Fibroblast of lung (primary cell): ENCODE measurements at regions not wholly inside any gene's neighbourhood (a gene's known extent, or its start where the extent isn't known, plus 50 kb on each side); places are given as distances from the start of the nearest gene placed in this dataset.
"Not testable (repeated sequence)": the region's sequence is repeated elsewhere in the genome, so short reads cannot be mapped to it uniquely, and the experiment has no call there.

Experiments used
- DNase-seq, 2 donors: peaks; one replicate each; pipeline versions ENCODE4 v3.0.0 to v3.0.0-alpha.2; 2010; ENCODE audit warnings: low read depth in 2 of 2
- H2AFZ ChIP-seq: 2 replicates; pipeline ENCODE4 v1.5.1; 2012; ENCODE audit warnings: low read length, control low read depth, inconsistent platforms
- H3K27ac ChIP-seq: 2 replicates; pipeline ENCODE4 v1.5.1; 2011; ENCODE audit warnings: low read length, control low read depth; ENCODE audit not compliant: insufficient read depth
- H3K27me3 ChIP-seq: 2 replicates; pipeline ENCODE4 v1.5.1; 2011; ENCODE audit warnings: mild to moderate bottlenecking, low read length; ENCODE audit not compliant: control insufficient read depth, insufficient read depth
- H3K36me3 ChIP-seq: 2 replicates; pipeline ENCODE4 v1.5.1; 2011; ENCODE audit warnings: low read length; ENCODE audit not compliant: control insufficient read depth, insufficient read depth
- H3K4me1 ChIP-seq: 2 replicates; pipeline ENCODE4 v1.5.1; 2011; ENCODE audit warnings: low read length; ENCODE audit not compliant: control insufficient read depth, insufficient read depth; ENCODE audit errors: extremely low read depth
- H3K4me2 ChIP-seq: 2 replicates; pipeline ENCODE4 v1.5.1; 2011; ENCODE audit warnings: low read length, control low read depth; ENCODE audit not compliant: insufficient read depth; ENCODE audit errors: extremely low read depth
- H3K4me3 ChIP-seq, 4 experiments: fragments of 200-600 bp in 1 of 4; sonication (generic) in 1 of 4; replicated peaks in 1 of 4; 2 replicates each; pipeline ENCODE4 v1.5.1; 2011 to 2016; ENCODE audit warnings: low read length in 4 of 4, low read depth in 3 of 4, mild to moderate bottlenecking in 3 of 4, control low read depth in 2 of 4, inconsistent platforms in 1 of 4, mixed read lengths in 1 of 4; ENCODE audit not compliant: insufficient read depth in 1 of 4; ENCODE audit errors: control extremely low read depth in 1 of 4
- H3K79me2 ChIP-seq: 2 replicates; pipeline ENCODE4 v1.5.1; 2012; ENCODE audit warnings: mild to moderate bottlenecking, low read length, inconsistent platforms; ENCODE audit not compliant: control insufficient read depth, insufficient read depth
- H3K9ac ChIP-seq: 2 replicates; pipeline ENCODE4 v1.5.1; 2011; ENCODE audit warnings: mild to moderate bottlenecking, low read length, control low read depth; ENCODE audit not compliant: insufficient read depth
- H3K9me3 ChIP-seq: 2 replicates; pipeline ENCODE4 v1.5.1; 2012; ENCODE audit warnings: low read depth, low read length; ENCODE audit not compliant: control insufficient read depth, insufficient read depth
- H4K20me1 ChIP-seq: 2 replicates; pipeline ENCODE4 v1.5.1; 2011; ENCODE audit warnings: low read length; ENCODE audit not compliant: control insufficient read depth, insufficient read depth; ENCODE audit errors: extremely low read depth
- EZH2 ChIP-seq: IDR thresholded peaks from 2 replicates; pipeline ENCODE4 v1.5.1; 2012; ENCODE audit warnings: low read length, control low read depth, mild to moderate bottlenecking; ENCODE audit errors: missing control alignments
- TF ChIP-seq, protein P1 (sequence below), 2 donors: IDR thresholded peaks in 1 of 2; conservative IDR thresholded peaks in 1 of 2; 1 replicate in 1 of 2; 2 replicates in 1 of 2; pipeline ENCODE4 v1.5.1; 2011 to 2012; ENCODE audit warnings: low read length in 2 of 2, control low read depth in 1 of 2, inconsistent platforms in 1 of 2, low read depth in 1 of 2, mild to moderate bottlenecking in 1 of 2

DNA sequence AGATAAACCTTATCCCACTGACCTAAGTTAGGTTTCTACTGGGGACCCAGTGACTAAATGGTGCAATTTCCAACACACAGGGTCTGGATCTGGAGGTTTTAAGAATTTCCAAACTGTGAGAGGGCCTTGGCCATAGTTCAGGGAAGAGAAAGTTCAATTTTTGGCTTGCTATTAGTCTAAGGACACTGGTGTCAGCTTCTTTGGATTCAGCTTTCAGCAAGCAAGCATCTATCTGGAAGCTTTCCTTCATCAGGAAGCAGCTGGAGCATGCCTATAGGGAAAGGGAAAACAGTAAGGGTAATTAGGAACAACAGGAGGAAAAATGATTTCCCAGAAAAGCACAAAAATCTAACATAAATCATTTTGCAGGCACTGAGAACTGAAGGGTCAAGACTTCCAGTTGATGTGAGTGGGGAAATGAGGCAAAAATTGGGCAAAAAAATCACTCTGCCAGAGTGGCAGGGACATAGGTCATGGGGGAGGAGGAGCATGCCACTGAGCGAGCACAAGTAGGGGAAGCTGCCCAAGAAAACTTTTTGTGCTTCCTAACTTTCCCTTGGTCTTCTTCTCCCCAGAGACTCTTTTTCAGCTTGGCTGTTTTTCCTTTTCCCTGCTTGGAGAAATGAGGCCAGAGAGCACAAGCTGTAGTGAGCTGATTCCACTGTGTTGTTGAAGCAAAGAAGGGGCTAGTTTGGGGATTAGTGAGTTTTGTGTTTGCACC, 299.6 kb downstream of the FGF10 start:
- H3K79me2 ChIP-seq: no peaks in the 10 kb centered on the region
- no peak overlapping the region for H3K9ac ChIP-seq
- no peaks in the 10 kb centered on the region for H3K27me3 ChIP-seq
- no peaks in the 10 kb centered on the region for H3K9me3 ChIP-seq
- TF ChIP-seq, protein P1, sequence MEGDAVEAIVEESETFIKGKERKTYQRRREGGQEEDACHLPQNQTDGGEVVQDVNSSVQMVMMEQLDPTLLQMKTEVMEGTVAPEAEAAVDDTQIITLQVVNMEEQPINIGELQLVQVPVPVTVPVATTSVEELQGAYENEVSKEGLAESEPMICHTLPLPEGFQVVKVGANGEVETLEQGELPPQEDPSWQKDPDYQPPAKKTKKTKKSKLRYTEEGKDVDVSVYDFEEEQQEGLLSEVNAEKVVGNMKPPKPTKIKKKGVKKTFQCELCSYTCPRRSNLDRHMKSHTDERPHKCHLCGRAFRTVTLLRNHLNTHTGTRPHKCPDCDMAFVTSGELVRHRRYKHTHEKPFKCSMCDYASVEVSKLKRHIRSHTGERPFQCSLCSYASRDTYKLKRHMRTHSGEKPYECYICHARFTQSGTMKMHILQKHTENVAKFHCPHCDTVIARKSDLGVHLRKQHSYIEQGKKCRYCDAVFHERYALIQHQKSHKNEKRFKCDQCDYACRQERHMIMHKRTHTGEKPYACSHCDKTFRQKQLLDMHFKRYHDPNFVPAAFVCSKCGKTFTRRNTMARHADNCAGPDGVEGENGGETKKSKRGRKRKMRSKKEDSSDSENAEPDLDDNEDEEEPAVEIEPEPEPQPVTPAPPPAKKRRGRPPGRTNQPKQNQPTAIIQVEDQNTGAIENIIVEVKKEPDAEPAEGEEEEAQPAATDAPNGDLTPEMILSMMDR (conservative IDR thresholded peaks at IDR 0.05 in 1 of 2, IDR thresholded peaks at IDR 0.05 in 1 of 2; ENCODE audit: low read depth in 1 of 2, low read length in 2 of 2): no peak
- no peak for TF ChIP-seq EZH2
- no peaks in the 10 kb centered on the region for H4K20me1 ChIP-seq
- H3K4me1 ChIP-seq: no peaks in the 10 kb centered on the region
- no peak overlapping the region for H2AFZ ChIP-seq
- no peak overlapping the region for H3K4me3 ChIP-seq
- H3K4me2 ChIP-seq: no peak overlapping the region
- no peaks in the 10 kb centered on the region for H3K36me3 ChIP-seq
- H3K27ac ChIP-seq: no peak overlapping the region
- DNase-seq: peak in 1 of 2 donors; percentile 56

DNA sequence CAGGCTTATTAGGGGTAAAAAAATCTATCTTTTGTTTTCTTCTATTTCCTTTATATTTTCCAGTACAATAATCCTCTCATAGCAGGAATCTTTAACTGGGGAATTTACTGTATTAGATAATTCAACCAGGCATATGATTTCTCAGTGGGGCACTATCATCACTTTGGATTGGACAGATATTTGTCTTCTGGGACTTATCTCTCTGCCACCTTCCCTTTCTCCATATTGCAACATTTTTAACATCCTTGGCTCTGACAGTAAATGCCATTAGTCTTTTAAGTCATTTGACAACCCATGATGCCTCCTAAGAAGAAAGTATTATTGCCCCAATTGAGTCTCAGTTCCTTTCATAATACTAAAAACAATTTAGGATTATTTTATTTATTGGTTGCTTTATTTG, 304.1 kb downstream of the FGF10 start:
- no peak for TF ChIP-seq EZH2
- TF ChIP-seq, protein P1 (conservative IDR thresholded peaks at IDR 0.05 in 1 of 2, IDR thresholded peaks at IDR 0.05 in 1 of 2; ENCODE audit: low read depth in 1 of 2, low read length in 2 of 2): no peak
- Histone ChIP-seq H3K79me2 (no peaks in the 10 kb centered on the region), H3K4me2 (no peak overlapping the region), H3K27me3 (no peaks in the 10 kb centered on the region), H3K9ac (no peak overlapping the region), H3K4me3 (no peak overlapping the region), H3K4me1 (no peaks in the 10 kb centered on the region), H4K20me1 (no peaks in the 10 kb centered on the region), H3K9me3 (no peaks in the 10 kb centered on the region), H3K27ac (no peak overlapping the region), H3K36me3 (no peaks in the 10 kb centered on the region), H2AFZ (no peak overlapping the region)
- DNase-seq: no peak

GRCh38 chr5:44074547-44074946, 314.7 kb downstream of the FGF10 start:
- not testable (repeated sequence) for H3K4me1 ChIP-seq, H3K9me3 ChIP-seq, H3K36me3 ChIP-seq, H3K79me2 ChIP-seq, H4K20me1 ChIP-seq, DNase-seq, H3K9ac ChIP-seq, H3K4me2 ChIP-seq, H3K27ac ChIP-seq, H2AFZ ChIP-seq, H3K4me3 ChIP-seq, H3K27me3 ChIP-seq
